Anterior cingulate cortex (tissue), 58 donors: ENCODE measurements at regions not wholly inside any gene's neighbourhood (a gene's known extent, or its start where the extent isn't known, plus 50 kb on each side); places are given as distances from the start of the nearest gene placed in this dataset.
A peak's percentile ranks its signal among the peaks of the same experiment; 100 is the strongest.

Experiments
- DNase-seq, 58 donors: peaks; one replicate each; lab custom pipeline; 2025; lab: John Stamatoyannopoulos, UW

- DNase-seq, result no peak
These were observed 177.7 kb downstream of the KIF20B start for GRCh38 chr10:89879121-89879520.

GRCh38 chr10:89887406-89887805 lies 186.0 kb downstream of the KIF20B start:
- no peak for DNase-seq

- DNase-seq, result no peak
These were observed 186.4 kb downstream of the KIF20B start for GRCh38 chr10:89887830-89888229.

GRCh38 chr10:89888321-89889070 lies 187.1 kb downstream of the KIF20B start:
- peak in 1 of 58 donors; percentile 34 for DNase-seq

GRCh38 chr10:89889606-89890005 lies 188.2 kb downstream of the KIF20B start:
- peak in 1 of 58 donors; percentile 15 for DNase-seq

- no peak for DNase-seq
These were observed 189.7 kb downstream of the KIF20B start for GRCh38 chr10:89891006-89891535.

GRCh38 chr10:89894051-89894450 lies 192.7 kb downstream of the KIF20B start:
- no peak for DNase-seq

- no peak for DNase-seq
These were observed 199.2 kb downstream of the KIF20B start for GRCh38 chr10:89900554-89900953.

GRCh38 chr10:89901895-89902294 lies 200.5 kb downstream of the KIF20B start:
- DNase-seq, result no peak

GRCh38 chr10:89904755-89905154 lies 203.4 kb downstream of the KIF20B start:
- DNase-seq, result no peak

GRCh38 chr10:89909752-89910151 lies 208.4 kb downstream of the KIF20B start:
- DNase-seq, result no peak

GRCh38 chr10:89915021-89915420 lies 213.6 kb downstream of the KIF20B start:
- DNase-seq, result no peak

- DNase-seq, result no peak
These were observed 214.6 kb downstream of the KIF20B start for GRCh38 chr10:89915968-89916367.

GRCh38 chr10:89916468-89917215 lies 215.3 kb downstream of the KIF20B start:
- DNase-seq, result no peak

GRCh38 chr10:89921403-89921802 lies 220.0 kb downstream of the KIF20B start:
- no peak for DNase-seq

- no peak for DNase-seq
These were observed 222.3 kb downstream of the KIF20B start for GRCh38 chr10:89923661-89924060.

- no peak for DNase-seq
These were observed 222.9 kb downstream of the KIF20B start for GRCh38 chr10:89924261-89924660.

- DNase-seq, result no peak
These were observed 225.3 kb downstream of the KIF20B start for GRCh38 chr10:89926736-89927135.

- no peak for DNase-seq
These were observed 228.1 kb downstream of the KIF20B start for GRCh38 chr10:89929282-89930026.

GRCh38 chr10:89937494-89937893 lies 236.1 kb downstream of the KIF20B start:
- DNase-seq, result no peak

GRCh38 chr10:89940076-89940475 lies 238.7 kb downstream of the KIF20B start:
- no peak for DNase-seq
